HG03575 (cell line): ENCODE measurements at regions not wholly inside any gene's neighbourhood (a gene's known extent, or its start where the extent isn't known, plus 50 kb on each side); places are given as distances from the start of the nearest gene placed in this dataset.
"Not testable (repeated sequence)": the region's sequence is repeated elsewhere in the genome, so short reads cannot be mapped to it uniquely, and the experiment has no call there.

Experiments
- ATAC-seq: cut with Tn5 transposase; IDR thresholded peaks from one replicate; pipeline ENCODE4 v1.9.1; 2021; ENCODE audit not compliant: unreplicated experiment, insufficient number of reproducible peaks, low FRiP score; ENCODE audit errors: extremely low read depth

GRCh38 chr9:30582240-30582639 is 1802.2 kb upstream of the ACO1 start:
- no peak for ATAC-seq

GRCh38 chr9:30584559-30584958 is 1799.9 kb upstream of the ACO1 start:
- no peak for ATAC-seq

DNA sequence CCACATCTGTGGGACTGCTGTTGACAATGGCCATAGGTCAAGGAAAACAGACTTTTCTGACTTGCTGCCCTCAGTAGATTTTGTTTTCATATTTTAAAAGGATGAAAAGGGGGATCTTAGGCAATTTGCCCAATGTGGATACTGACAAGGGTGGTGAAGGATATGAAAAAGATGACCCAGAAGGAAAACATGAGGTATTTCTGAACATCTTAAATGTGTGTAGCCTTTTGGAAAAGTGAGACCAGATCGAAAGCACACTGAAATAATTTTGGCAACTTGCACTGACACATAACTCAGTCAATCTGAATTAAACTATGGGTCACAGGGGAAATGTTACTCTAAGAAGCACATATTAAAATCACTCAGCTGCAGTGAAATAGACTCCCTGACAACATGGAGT is 1793.0 kb upstream of the ACO1 start:
- no peak for ATAC-seq

- no peak for ATAC-seq
Measured at GRCh38 chr9:30597608-30598007, 1786.8 kb upstream of the ACO1 start.

- ATAC-seq, result no peak
Measured at GRCh38 chr9:30605936-30606335, 1778.5 kb upstream of the ACO1 start.

- no peak for ATAC-seq
Measured at GRCh38 chr9:30609713-30610112, 1774.7 kb upstream of the ACO1 start.

DNA sequence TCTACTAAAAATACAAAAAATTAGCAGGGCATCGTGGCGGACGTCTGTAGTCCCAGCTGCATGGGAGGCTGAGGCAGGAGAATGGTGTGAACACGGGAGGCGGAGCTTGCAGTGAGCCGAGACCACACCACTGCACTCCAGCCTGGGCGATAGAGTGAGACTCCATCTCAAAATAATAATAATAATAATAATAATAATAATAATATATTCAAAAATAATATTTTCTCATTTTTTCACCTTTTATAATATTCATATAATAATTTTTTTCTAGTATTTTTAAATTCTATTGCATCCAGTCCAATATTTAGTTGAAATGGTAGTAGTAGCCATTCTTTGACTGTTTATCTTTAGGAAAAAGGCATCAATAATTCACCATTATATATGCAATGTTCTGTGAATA is 1767.7 kb upstream of the ACO1 start:
- ATAC-seq, result not testable (repeated sequence)

GRCh38 chr9:30622561-30622960 is 1761.9 kb upstream of the ACO1 start:
- no peak for ATAC-seq

GRCh38 chr9:30628915-30629567 is 1755.4 kb upstream of the ACO1 start:
- ATAC-seq, result no peak

DNA sequence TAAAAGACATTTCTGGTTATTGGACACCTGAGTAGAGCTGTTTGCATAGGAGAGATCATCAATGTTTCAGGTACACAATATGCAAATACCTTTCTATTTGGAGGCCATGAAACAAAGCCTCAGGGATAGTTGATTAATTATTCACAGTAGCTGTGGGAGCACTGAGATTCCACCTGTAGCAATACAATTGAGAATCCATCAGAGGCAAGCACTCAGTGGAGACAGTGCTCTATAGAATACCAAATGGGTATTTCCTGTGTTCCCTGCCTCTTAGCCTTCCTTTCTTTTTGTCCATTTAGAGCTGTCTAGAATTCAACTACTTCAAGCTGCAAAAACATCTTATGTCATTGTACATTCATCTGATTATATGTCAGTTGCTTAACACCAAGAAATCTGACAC is 1754.0 kb upstream of the ACO1 start:
- ATAC-seq, result no peak

DNA sequence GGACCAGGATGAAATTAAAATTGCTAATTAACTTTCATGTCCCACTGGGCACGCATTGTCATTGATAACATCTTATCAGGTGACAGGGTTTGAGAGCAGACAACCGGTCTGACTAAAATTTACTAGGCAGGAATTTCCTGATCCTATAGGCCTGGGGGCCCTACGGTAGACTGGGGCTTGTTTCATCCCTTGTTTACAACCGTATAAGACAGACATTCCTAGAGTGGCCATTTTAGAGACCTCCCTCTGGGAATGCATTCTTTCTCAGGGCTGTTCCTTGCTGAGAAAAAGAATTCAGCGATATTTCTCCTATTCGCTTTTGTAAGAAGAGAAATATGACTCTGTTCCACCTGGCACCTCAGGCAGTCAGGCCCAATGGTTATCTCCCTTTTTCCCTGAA is 1737.8 kb upstream of the ACO1 start:
- not testable (repeated sequence) for ATAC-seq

- ATAC-seq, result no peak
Measured at GRCh38 chr9:30661925-30662324, 1722.5 kb upstream of the ACO1 start.

DNA sequence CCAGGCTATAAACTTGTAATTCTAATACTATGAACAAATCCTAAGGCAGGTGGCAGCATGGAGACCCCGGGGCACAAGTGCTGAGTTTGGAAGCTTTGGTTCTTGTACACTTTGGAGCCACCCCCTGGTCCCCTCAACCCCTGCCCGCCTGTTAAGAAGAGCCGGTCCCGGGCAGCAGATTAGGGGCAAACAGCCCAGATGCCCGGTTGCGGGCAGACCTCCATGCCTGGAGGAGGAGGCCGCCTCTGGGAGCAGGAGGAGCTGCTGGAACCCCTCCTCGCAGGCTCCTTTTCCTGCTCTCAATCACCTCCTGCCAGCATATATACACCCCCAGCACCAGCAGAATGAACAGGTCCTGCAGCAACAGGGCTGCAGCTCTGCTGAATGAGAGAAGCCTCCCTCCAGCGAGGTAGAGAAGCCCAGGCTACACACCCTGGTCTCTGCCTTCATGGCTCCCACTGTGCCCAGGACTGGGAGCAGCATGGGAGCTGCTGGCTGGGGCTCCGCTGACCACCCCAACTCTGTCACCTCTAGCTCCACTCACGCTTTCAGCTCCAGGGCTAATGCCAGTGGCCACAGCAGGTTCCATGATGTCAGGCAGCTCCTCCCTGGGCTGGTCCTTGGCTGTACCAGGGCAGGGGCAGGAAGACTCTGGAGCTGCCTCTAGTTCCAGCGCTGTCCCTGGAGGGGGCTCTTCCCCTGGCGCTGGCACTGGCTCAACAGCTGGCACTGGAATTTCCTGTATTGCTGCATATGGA is 1713.5 kb upstream of the ACO1 start:
- no peak for ATAC-seq

DNA sequence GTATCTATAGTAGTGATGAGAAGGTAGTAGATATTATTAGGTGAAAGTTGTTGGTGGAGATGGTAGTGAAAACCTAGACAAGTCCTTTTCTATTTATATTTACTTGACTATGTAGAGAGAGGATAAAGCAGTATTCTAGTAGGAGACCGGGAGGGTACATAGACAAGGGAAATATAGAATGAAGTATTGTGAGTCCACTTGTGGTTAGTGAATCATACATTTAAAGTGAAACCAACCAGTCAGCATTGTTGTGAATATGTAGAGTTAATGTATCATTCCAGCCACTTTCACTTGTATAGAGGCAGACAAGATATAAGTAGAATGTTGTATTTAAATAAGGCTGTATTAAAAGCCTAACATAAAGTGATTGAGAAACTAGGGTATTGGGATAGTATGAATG is 1711.3 kb upstream of the ACO1 start:
- no peak for ATAC-seq

GRCh38 chr9:30676651-30677050 is 1707.8 kb upstream of the ACO1 start:
- no peak for ATAC-seq

DNA sequence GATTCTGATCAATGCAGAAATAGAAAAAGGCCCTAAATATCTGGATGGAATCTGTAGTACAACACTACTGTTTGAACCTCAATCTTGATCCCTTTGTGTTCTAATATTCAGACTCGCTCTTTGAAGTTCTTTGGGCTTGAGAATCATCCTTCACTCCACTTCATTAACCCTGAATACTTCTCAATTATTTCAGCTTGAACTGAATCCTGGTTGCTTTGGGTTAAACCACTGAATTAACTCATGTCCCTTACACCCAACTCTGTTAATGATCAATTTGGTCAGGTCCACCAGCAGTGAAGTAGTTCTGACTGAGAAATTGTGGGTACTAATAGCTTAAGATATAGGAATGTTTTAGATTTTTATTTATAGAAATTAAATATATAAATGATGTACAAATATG is 1707.2 kb upstream of the ACO1 start:
- no peak for ATAC-seq

- ATAC-seq, result no peak
Measured at GRCh38 chr9:30688801-30689200, 1695.6 kb upstream of the ACO1 start.

DNA sequence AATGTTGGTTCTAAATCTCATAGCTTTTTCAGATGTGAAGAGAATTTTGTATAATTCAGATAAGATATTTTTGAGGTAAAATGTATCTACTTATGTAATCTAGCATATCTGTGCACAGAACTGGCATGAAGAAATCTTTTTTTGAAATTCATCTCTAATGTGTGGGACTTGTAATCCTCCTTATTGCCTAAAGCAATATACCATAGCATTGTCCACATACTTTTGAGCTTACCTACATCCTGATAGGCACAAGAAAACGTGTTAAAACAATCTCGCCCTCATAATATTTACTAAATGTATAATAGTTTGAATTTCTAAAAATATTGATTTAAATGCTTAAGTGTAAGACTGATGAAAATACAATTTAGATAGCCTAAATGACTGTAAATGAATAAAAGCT is 1686.5 kb upstream of the ACO1 start:
- no peak for ATAC-seq

DNA sequence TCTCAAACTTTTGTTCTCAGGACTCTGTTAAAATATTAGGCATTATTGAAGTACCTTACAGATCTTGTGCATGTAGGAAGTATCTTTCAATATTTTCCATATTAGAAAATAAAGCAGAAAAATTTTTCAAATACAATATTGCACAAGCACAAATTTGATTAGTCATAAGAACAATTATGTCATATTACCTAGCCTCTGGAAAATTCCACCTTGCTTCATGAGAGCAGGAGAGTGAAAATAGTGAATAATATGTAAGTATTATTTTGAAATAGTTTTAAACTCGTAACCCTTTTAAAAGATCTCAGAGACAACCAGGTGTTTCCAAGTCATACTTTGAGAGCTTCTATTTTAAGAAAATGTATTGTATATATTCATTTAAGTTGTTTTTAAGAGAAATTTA is 1672.9 kb upstream of the ACO1 start:
- no peak for ATAC-seq

DNA sequence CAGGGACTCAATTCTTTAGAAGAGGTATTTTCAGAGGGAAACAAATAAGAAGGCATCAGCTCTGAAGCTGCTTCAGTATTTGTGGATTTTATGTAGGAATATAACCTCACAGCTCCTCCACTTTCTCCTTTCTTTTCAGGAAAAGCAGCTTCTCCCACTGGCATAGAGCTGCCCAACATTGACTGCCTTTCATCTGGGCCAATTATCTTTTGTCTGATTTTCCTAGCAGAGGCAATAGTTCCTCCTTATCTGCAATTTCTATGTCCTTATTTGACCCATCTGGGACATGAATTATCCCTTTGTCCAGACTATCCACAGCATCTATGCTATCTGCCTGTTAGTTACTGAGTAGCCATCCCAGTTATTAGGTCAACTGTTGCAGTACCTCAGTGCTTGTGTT is 1671.2 kb upstream of the ACO1 start:
- no peak for ATAC-seq

DNA sequence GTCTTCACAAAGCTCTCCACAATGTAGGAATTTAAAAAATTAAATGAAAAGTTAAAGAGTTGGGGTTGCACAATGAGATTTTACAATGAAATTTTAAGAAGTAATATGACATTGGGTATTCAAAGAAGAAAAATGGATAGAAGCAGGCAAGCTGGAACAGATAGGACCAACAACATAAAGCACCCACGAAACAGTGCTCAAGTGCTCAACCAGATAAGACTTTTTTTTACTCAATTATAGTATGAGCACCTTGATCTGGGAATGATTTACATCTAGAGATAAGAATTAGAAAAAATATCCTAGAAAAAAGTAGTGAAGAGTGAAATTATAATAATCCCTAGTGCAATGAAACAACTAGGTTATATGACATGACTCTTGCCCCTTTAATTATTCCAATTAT is 1670.1 kb upstream of the ACO1 start:
- no peak for ATAC-seq
